ENCODE measurements at regions not wholly inside any gene's neighbourhood (a gene's known extent, or its start where the extent isn't known, plus 50 kb on each side); places are given as distances from the start of the nearest gene placed in this dataset.

DNA sequence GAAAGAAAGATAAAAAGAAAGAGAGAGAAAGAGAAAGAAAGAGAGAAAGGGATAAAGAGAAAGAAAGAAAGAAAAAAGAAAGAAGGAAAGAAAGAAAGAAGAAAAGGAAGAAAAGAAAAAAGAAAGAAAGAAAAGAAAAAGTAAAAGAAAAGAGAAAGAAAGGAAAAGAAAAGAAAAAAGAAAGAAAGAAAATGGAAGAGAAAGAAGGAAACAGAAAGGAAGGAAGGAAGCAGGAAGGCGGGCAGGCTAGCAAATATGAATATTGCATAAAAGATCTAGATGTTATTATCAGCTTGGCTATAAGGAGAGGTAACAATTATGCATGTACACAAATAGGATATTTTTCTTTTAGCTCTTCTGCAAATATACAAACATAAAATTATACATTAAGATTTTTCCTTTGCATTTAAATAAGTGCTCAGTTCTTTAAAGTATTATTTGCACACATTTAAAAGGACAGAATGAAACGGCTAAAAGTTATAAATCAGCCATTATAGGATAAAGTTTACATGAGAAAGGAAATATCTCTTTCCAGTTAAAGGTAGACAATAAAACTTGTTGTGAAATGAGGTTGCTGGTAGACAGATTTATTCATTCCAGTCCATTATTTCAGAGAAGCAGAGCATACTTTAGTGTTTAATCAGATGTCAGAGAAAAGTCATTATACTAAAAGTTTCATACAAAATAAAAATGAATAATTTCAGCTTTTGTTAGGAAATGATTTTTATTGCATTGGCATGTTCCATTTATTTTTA is 511.4 kb downstream of the KCNJ3 start:
- TF ChIP-seq TAF7 (optimal IDR thresholded peaks at IDR 0.05; ENCODE audit: borderline replicate concordance, low read depth, low read length): no peak
- FAIRE-seq: no peak
- H3K23me2 ChIP-seq (ENCODE audit: low read depth, low read length): no peaks in the 10 kb centered on the region
- no peak overlapping the region for H3K14ac ChIP-seq (ENCODE audit: insufficient read length)
- no peak overlapping the region for H3K4me2 ChIP-seq (ENCODE audit: insufficient read depth in 1 of 2, low read depth in 2 of 2, low read length in 2 of 2)
- H3K27ac ChIP-seq (ENCODE audit: low read depth, low read length): no peak overlapping the region
- no peak overlapping the region for H3K4ac ChIP-seq (replicated peaks; ENCODE audit: insufficient read length, low read depth, low read length)
- no peak overlapping the region for H2BK20ac ChIP-seq (ENCODE audit: low read length)
- H3K23ac ChIP-seq (ENCODE audit: insufficient read length): no peak overlapping the region
- no peaks in the 10 kb centered on the region for H4K20me1 ChIP-seq (replicated peaks in 1 of 2; ENCODE audit: control insufficient read depth in 1 of 2, insufficient read depth in 2 of 2, low read length in 2 of 2)
- no peak overlapping the region for H4K91ac ChIP-seq (replicated peaks; ENCODE audit: insufficient read length, low read length)
- DNase-seq (ENCODE audit: low read depth in 1 of 2, low spot score in 2 of 2): no peak
- no peak overlapping the region for H2BK12ac ChIP-seq (ENCODE audit: low read depth, low read length)
- H2BK15ac ChIP-seq (ENCODE audit: low read length): no peak overlapping the region
- H3K79me1 ChIP-seq (ENCODE audit: low read depth, low read length): no peaks in the 10 kb centered on the region
- H2BK5ac ChIP-seq (ENCODE audit: low read depth, low read length): no peak overlapping the region
- no peak overlapping the region for H2AK5ac ChIP-seq (ENCODE audit: low read depth, low read length)
- H3K56ac ChIP-seq (replicated peaks; ENCODE audit: insufficient read length, low read depth, low read length): no peak overlapping the region
- H3K36me3 ChIP-seq (ENCODE audit: control insufficient read depth in 2 of 4, insufficient read depth in 4 of 4, low read length in 3 of 4): no peaks in the 10 kb centered on the region
- H3K9me3 ChIP-seq (ENCODE audit: insufficient read depth in 2 of 2, low read depth in 1 of 2, low read length in 1 of 2): no peaks in the 10 kb centered on the region
- ChIA-PET POLR2A (ENCODE audit: partially characterized antibody) (no interaction called here), CTCF (ENCODE audit: partially characterized antibody) (interaction anchor here (1.0 kb wide), 1 partner anchor 523 kb away, joined by 3 read pairs; no protein-coding TSS in a partner anchor)
- H3K9ac ChIP-seq (replicated peaks in 1 of 4; ENCODE audit: extremely low read depth in 1 of 4, low read depth in 3 of 4, low read length in 3 of 4): no peak overlapping the region
- no peak overlapping the region for H4K5ac ChIP-seq (ENCODE audit: insufficient read length, low read depth, low read length)
- no peak overlapping the region for H4K8ac ChIP-seq (ENCODE audit: extremely low read depth, insufficient read depth, low read length)
- H3K4me3 ChIP-seq (ENCODE audit: extremely low read depth in 1 of 4, insufficient read depth in 2 of 4, low read depth in 3 of 4, low read length in 4 of 4): no peak overlapping the region
- no peak overlapping the region for H3K18ac ChIP-seq (ENCODE audit: extremely low read depth, low read length)
- peaks cover 0 to 1% (median 0%) of the 10 kb centered on the region in 4 experiments; a peak in 1 of 7 replicates for H3K27me3 ChIP-seq (replicated peaks in 1 of 4; ENCODE audit: control insufficient read depth in 3 of 4, extremely low read depth in 1 of 4, insufficient read depth in 3 of 4, low read length in 3 of 4)
- H3K79me2 ChIP-seq (ENCODE audit: control insufficient read depth in 1 of 2, insufficient read depth in 2 of 2, low read length in 2 of 2): no peaks in the 10 kb centered on the region
- H2AFZ ChIP-seq (ENCODE audit: low read length): no peak overlapping the region
- peaks cover 0 to 2% (median 0%) of the 10 kb centered on the region in 4 experiments; a peak in 1 of 7 replicates for H3K4me1 ChIP-seq (replicated peaks in 1 of 4; ENCODE audit: control insufficient read depth in 3 of 4, insufficient read depth in 4 of 4, low read length in 3 of 4)
- WGBS, 2 experiments (ENCODE audit: extremely low coverage in 1 of 2, insufficient coverage in 1 of 2, insufficient read length in 1 of 2, insufficient replicate concordance in 2 of 2, low coverage in 1 of 2, low lambda C conversion rate in 2 of 2, missing lambda C conversion rate in 1 of 2): 90% methylated on average over 2 of the region's 2 CpGs; no CpG with 5 or more reads in 1 of the 2 experiments
- H2BK120ac ChIP-seq (replicated peaks; ENCODE audit: low read depth, low read length): no peak overlapping the region

Data from H1 (cell line).